Adrenal gland (tissue), 9 donors: ENCODE measurements at regions not wholly inside any gene's neighbourhood (a gene's known extent, or its start where the extent isn't known, plus 50 kb on each side); places are given as distances from the start of the nearest gene placed in this dataset.

ENCODE experiments used
- DNase-seq, 7 donors: peaks; one replicate each; pipeline ENCODE4 v3.0.0-alpha.2; 2019 to 2020
- H3K27ac ChIP-seq, 5 donors: fragments of 200-600 bp; sonication (generic) in 4 of 5; 1 replicate in 3 of 5; 2 replicates in 2 of 5; pipeline versions ENCODE4 v1.5.1 to v1.8.0; 2016 to 2020; ENCODE audit warnings: mild to moderate bottlenecking in 1 of 5
- H3K27me3 ChIP-seq: fragments of 200-600 bp; 2 replicates; pipeline ENCODE4 v1.8.0; 2021
- H3K36me3 ChIP-seq, 2 donors: fragments of 200-600 bp; replicated peaks in 1 of 2; 1 replicate in 1 of 2; 2 replicates in 1 of 2; pipeline versions ENCODE4 v1.5.1 to v1.8.0; 2018 to 2022
- H3K4me1 ChIP-seq, 2 donors: fragments of 200-600 bp; replicated peaks in 1 of 2; 1 replicate in 1 of 2; 2 replicates in 1 of 2; pipeline versions ENCODE4 v1.5.1 to v1.8.0; 2018 to 2021
- H3K4me3 ChIP-seq, 4 donors: fragments of 200-600 bp; sonication (generic) in 3 of 4; one replicate each; pipeline ENCODE4 v1.5.1; 2016 to 2018
- H3K9me3 ChIP-seq, 3 donors: fragments of 200-600 bp; sonication (generic) in 1 of 3; replicated peaks in 1 of 3; 1 replicate in 2 of 3; 2 replicates in 1 of 3; pipeline versions ENCODE4 v1.5.1 to v1.8.0; 2016 to 2021
- CTCF ChIP-seq, 6 experiments: fragments of 450-650 bp in 4 of 6; fragments of 200-600 bp in 2 of 6; sonication (generic) in 1 of 6; IDR thresholded peaks; 1 replicate in 5 of 6; 2 replicates in 1 of 6; pipeline versions ENCODE4 v1.5.1 to v1.8.0; 2016 to 2021; ENCODE audit warnings: antibody characterized with exemption in 6 of 6, mild to moderate bottlenecking in 2 of 6, moderate library complexity in 1 of 6
- POLR2A ChIP-seq, 2 donors: fragments of 450-650 bp; IDR thresholded peaks; one replicate each; pipeline ENCODE4 v1.6.1; 2017; ENCODE audit warnings: antibody characterized with exemption in 2 of 2, mild to moderate bottlenecking in 2 of 2, moderate library complexity in 1 of 2
- WGBS, 4 donors: extraction: QIAGEN DNeasy Blood & Tissue Kit in 2 of 4; methylation state at CpG; one replicate each; pipeline versions ENCODE4 v1.1.5 to v1.1.7; 2013 to 2017; 5-methylcytosine and 5-hydroxymethylcytosine counted together
- intact Hi-C, 2 donors: fragments of 100-400 bp; cut with DNase I; formaldehyde crosslinking; loops; one replicate each; pipeline versions ENCODE4 v1.14.1 to v1.15.0; 2022 to 2023
- donor health status: healthy with polysubstance abuse.
- donor health status: Bipolar disorder and iron deficiency.
- donor health status: DM: yes; HTN: yes; CAD: no.
- donor health status: DM: no; HTN: no; CAD: no.
- donor health status: DM: no; HTN: no; CAD: no.

GRCh38 chr12:93000026-93000425 is 70.9 kb upstream of the EEA1 start:
- 95 to 97% (median 96%) methylated on average over 5 of the region's 5 CpGs for WGBS, 4 donors
- no peak overlapping the region for H3K4me3 ChIP-seq
- TF ChIP-seq POLR2A (IDR thresholded peaks at IDR 0.05) = no peak

GRCh38 chr12:93001407-93001806 is 72.3 kb upstream of the EEA1 start:
- no peak overlapping the region for H3K27ac ChIP-seq
- DNase-seq = no peak
- intact Hi-C loops = no loop called here
- TF ChIP-seq CTCF (IDR thresholded peaks at IDR 0.05) (no peak), POLR2A (IDR thresholded peaks at IDR 0.05) (no peak)
- no peaks in the 10 kb centered on the region for H3K9me3 ChIP-seq
- H3K36me3 ChIP-seq = no peaks in the 10 kb centered on the region
- peaks cover 4 to 19% of the 10 kb centered on the region in 2 donors for H3K4me1 ChIP-seq
- 89 to 93% (median 92%) methylated on average over 3 of the region's 3 CpGs for WGBS, 4 donors
- H3K4me3 ChIP-seq = no peak overlapping the region
- H3K27me3 ChIP-seq = no peaks in the 10 kb centered on the region

More at GRCh38 chr12:93000026-93000425, 70.9 kb upstream of the EEA1 start:
- H3K27me3 ChIP-seq = no peaks in the 10 kb centered on the region
- intact Hi-C loops = no loop called here
- H3K27ac ChIP-seq = no peak overlapping the region
- H3K9me3 ChIP-seq = no peaks in the 10 kb centered on the region
- H3K36me3 ChIP-seq = no peaks in the 10 kb centered on the region
- DNase-seq = no peak
- H3K4me1 ChIP-seq = peaks cover 4 to 19% of the 10 kb centered on the region in 2 donors

GRCh38 chr12:93002293-93003054 is 73.4 kb upstream of the EEA1 start:
- Histone ChIP-seq H3K27me3 (no peaks in the 10 kb centered on the region), H3K4me1 (peaks cover 4 to 19% of the 10 kb centered on the region in 2 donors), H3K9me3 (no peaks in the 10 kb centered on the region), H3K36me3 (no peaks in the 10 kb centered on the region), H3K27ac (peak overlapping the region in 2 of 5 donors; percentile 43 to 57), H3K4me3 (no peak overlapping the region)
- WGBS, 4 donors = 55 to 70% (median 57%) methylated on average over 7 of the region's 7 CpGs
- intact Hi-C loops = no loop called here
- no peak for TF ChIP-seq POLR2A (IDR thresholded peaks at IDR 0.05)
- no peak for TF ChIP-seq CTCF (IDR thresholded peaks at IDR 0.05)
- peak in 3 of 7 donors; percentile 26 to 59 (median 56) for DNase-seq

GRCh38 chr12:93003531-93004239 is 74.6 kb upstream of the EEA1 start:
- intact Hi-C loops = no loop called here
- no peaks in the 10 kb centered on the region for H3K36me3 ChIP-seq
- no peaks in the 10 kb centered on the region for H3K9me3 ChIP-seq
- H3K27me3 ChIP-seq = no peaks in the 10 kb centered on the region
- TF ChIP-seq CTCF (IDR thresholded peaks at IDR 0.05) (no peak), POLR2A (IDR thresholded peaks at IDR 0.05) (no peak)
- peaks cover 4 to 19% of the 10 kb centered on the region in 2 donors for H3K4me1 ChIP-seq
- DNase-seq = peak in 4 of 7 donors; percentile 36 to 53 (median 46)
- no peak overlapping the region for H3K4me3 ChIP-seq
- H3K27ac ChIP-seq = peak overlapping the region in 3 of 5 donors; percentile 14 to 48 (median 15)
- WGBS, 4 donors = 37 to 41% (median 39%) methylated on average over 9 of the region's 9 CpGs
